HL-60 (cell line): ENCODE measurements at regions not wholly inside any gene's neighbourhood (a gene's known extent, or its start where the extent isn't known, plus 50 kb on each side); places are given as distances from the start of the nearest gene placed in this dataset.

ENCODE experiments used
- DNase-seq, 2 experiments: peaks; one replicate each; pipeline ENCODE4 v3.0.0-alpha.2; 2010 to 2020; ENCODE audit warnings: low read depth in 1 of 2, low spot score in 1 of 2
- H3K27ac ChIP-seq: fragments of 250-450 bp; sonication (Bioruptor Pico); replicated peaks from 2 replicates; pipeline ENCODE4 v1.5.1; 2020; ENCODE audit warnings: mild to moderate bottlenecking, moderate library complexity
- H3K27me3 ChIP-seq: fragments of 250-450 bp; sonication (Bioruptor Pico); 2 replicates; pipeline ENCODE4 v1.5.1; 2021; ENCODE audit warnings: mild to moderate bottlenecking, moderate library complexity; ENCODE audit not compliant: insufficient read depth, poor library complexity, severe bottlenecking
- H3K4me3 ChIP-seq: replicated peaks from 2 replicates; pipeline ENCODE4 v1.5.1; 2011; ENCODE audit warnings: mild to moderate bottlenecking, control low read depth, low read length; ENCODE audit not compliant: insufficient read depth
- CTCF ChIP-seq: IDR thresholded peaks from one replicate; pipeline ENCODE4 v1.5.1; 2011; ENCODE audit warnings: low read length, control low read depth, inconsistent platforms; ENCODE audit not compliant: insufficient read depth
- GABPA ChIP-seq: IDR thresholded peaks from 2 replicates; pipeline ENCODE4 v1.6.1; 2012; ENCODE audit warnings: low read depth
- POLR2AphosphoS5 ChIP-seq: IDR thresholded peaks from 2 replicates; pipeline ENCODE4 v1.6.1; 2012; ENCODE audit warnings: low read depth
- REST ChIP-seq: IDR thresholded peaks from 2 replicates; pipeline ENCODE4 v1.6.1; 2012; ENCODE audit warnings: low read depth; ENCODE audit not compliant: insufficient replicate concordance
- SPI1 ChIP-seq: IDR thresholded peaks from 2 replicates; pipeline ENCODE4 v1.6.1; 2012; ENCODE audit warnings: low read depth, mild to moderate bottlenecking, borderline replicate concordance

GRCh38 chr1:170296642-170297041, 150.9 kb downstream of the NTMT2 start:
- TF ChIP-seq REST (no peak), GABPA (no peak)
- no peaks in the 10 kb centered on the region for H3K27me3 ChIP-seq
- no peak overlapping the region for H3K4me3 ChIP-seq
- no peak for DNase-seq
- H3K27ac ChIP-seq, result no peak overlapping the region

GRCh38 chr1:170301596-170301995, 155.8 kb downstream of the NTMT2 start:
- no peak overlapping the region for H3K27ac ChIP-seq

GRCh38 chr1:170303034-170303433, 157.3 kb downstream of the NTMT2 start:
- DNase-seq, result no peak
- Histone ChIP-seq H3K27me3 (no peaks in the 10 kb centered on the region), H3K27ac (no peak overlapping the region), H3K4me3 (no peak overlapping the region)
- TF ChIP-seq GABPA (no peak), SPI1 (no peak), CTCF (no peak), POLR2AphosphoS5 (no peak), REST (no peak)

More at GRCh38 chr1:170301596-170301995, 155.8 kb downstream of the NTMT2 start:
- Histone ChIP-seq H3K27me3 (no peaks in the 10 kb centered on the region), H3K4me3 (no peak overlapping the region)
- no peak for TF ChIP-seq SPI1
- no peak for DNase-seq

GRCh38 chr1:170305777-170306512, 160.2 kb downstream of the NTMT2 start:
- TF ChIP-seq POLR2AphosphoS5 (no peak), GABPA (no peak), SPI1 (no peak), CTCF (no peak), REST (no peak)
- H3K4me3 ChIP-seq, result no peak overlapping the region
- DNase-seq, result no peak
- no peaks in the 10 kb centered on the region for H3K27me3 ChIP-seq
- no peak overlapping the region for H3K27ac ChIP-seq
